ENCODE measurements at regions not wholly inside any gene's neighbourhood (a gene's known extent, or its start where the extent isn't known, plus 50 kb on each side); places are given as distances from the start of the nearest gene placed in this dataset.

- no peak for TF ChIP-seq ARNTL (CRISPR knock-in tag; IDR thresholded peaks at IDR 0.05; ENCODE audit: borderline replicate concordance, low read depth)
Observed at GRCh38 chr20:12173347-12174012, 255.8 kb downstream of the BTBD3 start (continued).

- ATAC-seq = no peak
- TF ChIP-seq OSR1 (CRISPR knock-in tag; IDR thresholded peaks at IDR 0.05) = no peak
- no peak for TF ChIP-seq POU6F1 (CRISPR knock-in tag; IDR thresholded peaks at IDR 0.05; ENCODE audit: borderline replicate concordance, low read depth)
- TF ChIP-seq TSHZ2 (CRISPR knock-in tag; IDR thresholded peaks at IDR 0.05) = no peak
- TF ChIP-seq ZFP3 (CRISPR knock-in tag; IDR thresholded peaks at IDR 0.05) = no peak
- TF ChIP-seq ZFP30 (CRISPR knock-in tag; IDR thresholded peaks at IDR 0.05) = no peak
- TF ChIP-seq ISL1 (CRISPR knock-in tag; IDR thresholded peaks at IDR 0.05) = no peak
- no peak for TF ChIP-seq PPARA (CRISPR knock-in tag; IDR thresholded peaks at IDR 0.05; ENCODE audit: borderline replicate concordance)
- no peak for TF ChIP-seq ZNF70 (CRISPR knock-in tag; IDR thresholded peaks at IDR 0.05)
- TF ChIP-seq PATZ1 (CRISPR knock-in tag; IDR thresholded peaks at IDR 0.05; ENCODE audit: borderline replicate concordance) = no peak
- no peak for TF ChIP-seq CSDC2 (CRISPR knock-in tag; IDR thresholded peaks at IDR 0.05)
- no peak for TF ChIP-seq TCF4 (CRISPR knock-in tag; IDR thresholded peaks at IDR 0.05; ENCODE audit: borderline replicate concordance)
- no peak for TF ChIP-seq ARNTL (CRISPR knock-in tag; IDR thresholded peaks at IDR 0.05; ENCODE audit: borderline replicate concordance, low read depth)
- no peak for TF ChIP-seq ZNF565 (CRISPR knock-in tag; conservative IDR thresholded peaks at IDR 0.05; ENCODE audit: low read depth)
- TF ChIP-seq BACH2 (CRISPR knock-in tag; IDR thresholded peaks at IDR 0.05; ENCODE audit: borderline replicate concordance) = no peak
Observed at GRCh38 chr20:12175538-12175937, 257.8 kb downstream of the BTBD3 start.

- no peak for ATAC-seq
- no peak for TF ChIP-seq TCF4 (CRISPR knock-in tag; IDR thresholded peaks at IDR 0.05; ENCODE audit: borderline replicate concordance)
- TF ChIP-seq ZC3H10 (CRISPR knock-in tag; IDR thresholded peaks at IDR 0.05) = no peak
- no peak for TF ChIP-seq PPARA (CRISPR knock-in tag; IDR thresholded peaks at IDR 0.05; ENCODE audit: borderline replicate concordance)
- TF ChIP-seq POU6F1 (CRISPR knock-in tag; IDR thresholded peaks at IDR 0.05; ENCODE audit: borderline replicate concordance, low read depth) = no peak
- no peak for TF ChIP-seq ZNF565 (CRISPR knock-in tag; conservative IDR thresholded peaks at IDR 0.05; ENCODE audit: low read depth)
- TF ChIP-seq RARB (CRISPR knock-in tag; IDR thresholded peaks at IDR 0.05) = no peak
- no peak for TF ChIP-seq ZNF70 (CRISPR knock-in tag; IDR thresholded peaks at IDR 0.05)
- TF ChIP-seq ZFP30 (CRISPR knock-in tag; IDR thresholded peaks at IDR 0.05) = no peak
- no peak for TF ChIP-seq TOX (CRISPR knock-in tag; IDR thresholded peaks at IDR 0.05; ENCODE audit: borderline replicate concordance)
- TF ChIP-seq CSDC2 (CRISPR knock-in tag; IDR thresholded peaks at IDR 0.05) = no peak
- TF ChIP-seq TSHZ2 (CRISPR knock-in tag; IDR thresholded peaks at IDR 0.05) = no peak
- TF ChIP-seq BACH2 (CRISPR knock-in tag; IDR thresholded peaks at IDR 0.05; ENCODE audit: borderline replicate concordance) = no peak
- TF ChIP-seq PATZ1 (CRISPR knock-in tag; IDR thresholded peaks at IDR 0.05; ENCODE audit: borderline replicate concordance) = no peak
- no peak for TF ChIP-seq ZFP3 (CRISPR knock-in tag; IDR thresholded peaks at IDR 0.05)
- no peak for TF ChIP-seq CSRNP3 (CRISPR knock-in tag; IDR thresholded peaks at IDR 0.05)
- TF ChIP-seq ESRRG (CRISPR knock-in tag; IDR thresholded peaks at IDR 0.05) = no peak
- no peak for TF ChIP-seq GLIS3 (CRISPR knock-in tag; IDR thresholded peaks at IDR 0.05)
- TF ChIP-seq ZNF8 (CRISPR knock-in tag; IDR thresholded peaks at IDR 0.05) = no peak
- TF ChIP-seq ISL1 (CRISPR knock-in tag; IDR thresholded peaks at IDR 0.05) = no peak
Observed at GRCh38 chr20:12177657-12178293, 260.1 kb downstream of the BTBD3 start.
